Suprapubic skin (tissue), 3 donors: ENCODE measurements at regions not wholly inside any gene's neighbourhood (a gene's known extent, or its start where the extent isn't known, plus 50 kb on each side); places are given as distances from the start of the nearest gene placed in this dataset.

Experiments
- CTCF ChIP-seq, 2 donors: fragments of 200-600 bp in 1 of 2; fragments of 450-650 bp in 1 of 2; sonication (generic) in 1 of 2; IDR thresholded peaks; one replicate each; pipeline ENCODE4 v1.5.1; 2016 to 2019; ENCODE audit warnings: antibody characterized with exemption in 2 of 2, mild to moderate bottlenecking in 1 of 2, moderate library complexity in 1 of 2
- POLR2A ChIP-seq, 2 donors: fragments of 450-650 bp; IDR thresholded peaks; one replicate each; pipeline ENCODE4 v1.6.1; 2017; ENCODE audit warnings: antibody characterized with exemption in 2 of 2, mild to moderate bottlenecking in 2 of 2, moderate library complexity in 2 of 2

DNA sequence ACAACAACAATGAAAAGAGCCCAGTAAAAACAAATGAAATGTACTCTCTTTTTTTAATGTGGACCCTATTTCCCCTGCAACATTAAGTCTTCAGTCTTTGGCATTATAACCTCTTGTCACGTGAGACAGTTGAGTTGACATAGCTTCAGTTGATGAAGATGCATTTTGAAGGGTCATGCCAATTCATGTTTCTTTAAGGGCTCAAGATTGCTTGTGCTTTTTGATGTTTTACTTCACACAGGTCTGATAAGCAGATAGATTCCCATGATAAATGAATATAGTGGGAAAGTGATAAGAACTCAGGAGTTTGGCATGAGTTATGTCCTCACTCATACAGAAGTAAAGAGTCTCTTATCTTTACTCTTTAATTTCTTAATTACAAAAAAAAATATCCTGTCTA, 229.4 kb downstream of the SNCAIP start:
- TF ChIP-seq CTCF (IDR thresholded peaks at IDR 0.05) (no peak), POLR2A (IDR thresholded peaks at IDR 0.05) (no peak)
